Liver (tissue), 8 donors: ENCODE measurements at regions not wholly inside any gene's neighbourhood (a gene's known extent, or its start where the extent isn't known, plus 50 kb on each side); places are given as distances from the start of the nearest gene placed in this dataset.

Experiments
- DNase-seq: peaks from one replicate; pipeline ENCODE4 v3.0.0-alpha.2; 2017; ENCODE audit warnings: low spot score
- H3K27ac ChIP-seq, 2 donors: one replicate each; pipeline ENCODE4 v1.7.0; 2013; ENCODE audit warnings: inconsistent platforms in 2 of 2, low read length in 2 of 2, control low read depth in 1 of 2, low read depth in 1 of 2, mild to moderate bottlenecking in 1 of 2
- H3K27me3 ChIP-seq, 4 donors: one replicate each; pipeline versions ENCODE4 v1.6.1 to v1.7.0; 2013; ENCODE audit warnings: low read length in 3 of 4, inconsistent platforms in 1 of 4, mild to moderate bottlenecking in 1 of 4, moderate library complexity in 1 of 4; ENCODE audit not compliant: control insufficient read depth in 4 of 4, insufficient read depth in 4 of 4
- H3K36me3 ChIP-seq, 4 donors: one replicate each; pipeline versions ENCODE4 v1.6.1 to v1.7.0; 2013; ENCODE audit warnings: low read length in 3 of 4, mild to moderate bottlenecking in 3 of 4, low read depth in 1 of 4, moderate library complexity in 1 of 4; ENCODE audit not compliant: control insufficient read depth in 4 of 4, insufficient read depth in 3 of 4
- H3K4me1 ChIP-seq, 4 donors: one replicate each; pipeline versions ENCODE4 v1.6.1 to v1.7.0; 2013; ENCODE audit warnings: low read length in 3 of 4, mild to moderate bottlenecking in 3 of 4, moderate library complexity in 1 of 4; ENCODE audit not compliant: control insufficient read depth in 4 of 4, insufficient read depth in 4 of 4
- H3K4me3 ChIP-seq, 3 donors: one replicate each; pipeline versions ENCODE4 v1.6.1 to v1.7.0; 2013; ENCODE audit warnings: low read length in 3 of 3, control low read depth in 1 of 3, low read depth in 1 of 3, mild to moderate bottlenecking in 1 of 3
- H3K9ac ChIP-seq, 2 donors: one replicate each; pipeline ENCODE4 v1.7.0; 2013; ENCODE audit warnings: low read length in 2 of 2, mild to moderate bottlenecking in 2 of 2, moderate library complexity in 2 of 2, control low read depth in 1 of 2, low read depth in 1 of 2
- H3K9me3 ChIP-seq, 4 donors: one replicate each; pipeline versions ENCODE4 v1.6.1 to v1.7.0; 2013; ENCODE audit warnings: low read length in 3 of 4; ENCODE audit not compliant: control insufficient read depth in 4 of 4
- ATF3 ChIP-seq: IDR thresholded peaks from 2 replicates; pipeline ENCODE4 v1.6.1; 2016; ENCODE audit warnings: antibody characterized with exemption
- CTCF ChIP-seq: fragments of 150-350 bp; IDR thresholded peaks from 2 replicates; pipeline ENCODE4 v1.5.1; 2017; ENCODE audit warnings: improper control_type of control experiment, low read depth, low read length; ENCODE audit not compliant: missing input control
- EGR1 ChIP-seq, 2 donors: IDR thresholded peaks; 2 replicates each; pipeline ENCODE4 v1.6.1; 2016 to 2018; ENCODE audit warnings: antibody characterized with exemption in 2 of 2, low read depth in 2 of 2
- FOXA2 ChIP-seq: IDR thresholded peaks from 2 replicates; pipeline ENCODE4 v1.6.1; 2016; ENCODE audit warnings: antibody characterized with exemption
- GABPA ChIP-seq, 2 donors: IDR thresholded peaks in 1 of 2; conservative IDR thresholded peaks in 1 of 2; 2 replicates each; pipeline ENCODE4 v1.6.1; 2016; ENCODE audit warnings: antibody characterized with exemption in 2 of 2, mild to moderate bottlenecking in 1 of 2, moderate library complexity in 1 of 2
- HNF4A ChIP-seq, 2 donors: conservative IDR thresholded peaks; 2 replicates each; pipeline ENCODE4 v1.6.1; 2016; ENCODE audit warnings: antibody characterized with exemption in 2 of 2, mild to moderate bottlenecking in 2 of 2
- JUND ChIP-seq, 2 donors: IDR thresholded peaks; 2 replicates each; pipeline ENCODE4 v1.6.1; 2016; ENCODE audit warnings: antibody characterized with exemption in 2 of 2
- MAX ChIP-seq: IDR thresholded peaks from 2 replicates; pipeline ENCODE4 v1.6.1; 2016; ENCODE audit warnings: antibody characterized with exemption
- NR2F2 ChIP-seq: IDR thresholded peaks from 2 replicates; pipeline ENCODE4 v1.6.1; 2016; ENCODE audit warnings: antibody characterized with exemption
- RAD21 ChIP-seq, 2 donors: IDR thresholded peaks; 2 replicates each; pipeline ENCODE4 v1.6.1; 2016; ENCODE audit warnings: antibody characterized with exemption in 2 of 2, mild to moderate bottlenecking in 2 of 2
- REST ChIP-seq: IDR thresholded peaks from 2 replicates; pipeline ENCODE4 v1.6.1; 2016; ENCODE audit warnings: antibody characterized with exemption, mild to moderate bottlenecking
- RXRA ChIP-seq, 2 donors: IDR thresholded peaks; 2 replicates each; pipeline ENCODE4 v1.6.1; 2017 to 2018; ENCODE audit warnings: antibody characterized with exemption in 2 of 2, mild to moderate bottlenecking in 1 of 2
- TAF1 ChIP-seq: conservative IDR thresholded peaks from 2 replicates; pipeline ENCODE4 v1.6.1; 2016; ENCODE audit warnings: antibody characterized with exemption, mild to moderate bottlenecking
- YY1 ChIP-seq: IDR thresholded peaks from 2 replicates; pipeline ENCODE4 v1.6.1; 2016; ENCODE audit warnings: antibody characterized with exemption, mild to moderate bottlenecking
- ZBTB33 ChIP-seq: IDR thresholded peaks from 2 replicates; pipeline ENCODE4 v1.6.1; 2016; ENCODE audit warnings: antibody characterized with exemption
- WGBS: extraction: QIAGEN DNeasy Blood & Tissue Kit; methylation state at CpG from one replicate; pipeline ENCODE4 v1.1.7; 2013; 5-methylcytosine and 5-hydroxymethylcytosine counted together
- donor health status: healthy.
- donor health status: healthy.
- donor health status: healthy.
- donor health status: healthy.
- donor health status: healthy.

- Histone ChIP-seq H3K4me3 (no peak overlapping the region), H3K9me3 (no peaks in the 10 kb centered on the region), H3K4me1 (peaks cover 0 to 8% (median under 1%) of the 10 kb centered on the region in 4 donors), H3K27me3 (no peaks in the 10 kb centered on the region), H3K9ac (no peak overlapping the region), H3K27ac (no peak overlapping the region), H3K36me3 (no peaks in the 10 kb centered on the region)
- WGBS = 86% methylated on average over 5 of the region's 5 CpGs
- DNase-seq = no peak
- TF ChIP-seq RXRA (IDR thresholded peaks at IDR 0.05) = no peak
- TF ChIP-seq GABPA (IDR thresholded peaks at IDR 0.05 in 1 of 2, conservative IDR thresholded peaks at IDR 0.05 in 1 of 2) = no peak
- no peak for TF ChIP-seq HNF4A (conservative IDR thresholded peaks at IDR 0.05)
- TF ChIP-seq ATF3 = no peak
- TF ChIP-seq FOXA2 = no peak
- TF ChIP-seq EGR1 (IDR thresholded peaks at IDR 0.05; ENCODE audit: low read depth in 2 of 2) = no peak
Observed at GRCh38 chr7:53428045-53428444, 392.6 kb downstream of the POM121L12 start.

- Histone ChIP-seq H3K27ac (no peak overlapping the region), H3K4me3 (no peak overlapping the region), H3K9ac (no peak overlapping the region), H3K36me3 (no peaks in the 10 kb centered on the region), H3K9me3 (no peaks in the 10 kb centered on the region), H3K27me3 (no peaks in the 10 kb centered on the region), H3K4me1 (peaks cover 0 to 2% (median under 1%) of the 10 kb centered on the region in 4 donors)
- WGBS = 95% methylated on average over 4 of the region's 4 CpGs
- no peak for TF ChIP-seq RAD21 (IDR thresholded peaks at IDR 0.05)
- TF ChIP-seq FOXA2 = no peak
- TF ChIP-seq YY1 = no peak
- TF ChIP-seq HNF4A (conservative IDR thresholded peaks at IDR 0.05) = no peak
- no peak for TF ChIP-seq EGR1 (IDR thresholded peaks at IDR 0.05; ENCODE audit: low read depth in 2 of 2)
- no peak for TF ChIP-seq NR2F2
- TF ChIP-seq MAX = no peak
- no peak for TF ChIP-seq JUND (IDR thresholded peaks at IDR 0.05)
- no peak for TF ChIP-seq RXRA (IDR thresholded peaks at IDR 0.05)
- TF ChIP-seq ZBTB33 = no peak
- no peak for TF ChIP-seq GABPA (IDR thresholded peaks at IDR 0.05 in 1 of 2, conservative IDR thresholded peaks at IDR 0.05 in 1 of 2)
- no peak for TF ChIP-seq CTCF
- no peak for TF ChIP-seq REST
- no peak for TF ChIP-seq ATF3
- no peak for TF ChIP-seq TAF1
- DNase-seq = no peak
Observed at GRCh38 chr7:53431901-53432300, 396.5 kb downstream of the POM121L12 start.
